ENCODE measurements at regions not wholly inside any gene's neighbourhood (a gene's known extent, or its start where the extent isn't known, plus 50 kb on each side); places are given as distances from the start of the nearest gene placed in this dataset.
"Not testable (repeated sequence)": the region's sequence is repeated elsewhere in the genome, so short reads cannot be mapped to it uniquely, and the experiment has no call there.

GRCh38 chr5:162811071-162811470 lies 626.3 kb upstream of the CCNG1 start:
- no peak for DNase-seq

- no peak for DNase-seq
Observed at GRCh38 chr5:162816816-162817215, 620.6 kb upstream of the CCNG1 start.

- DNase-seq, result no peak
Observed at GRCh38 chr5:162817364-162817763, 620.0 kb upstream of the CCNG1 start.

GRCh38 chr5:162821664-162822063 lies 615.7 kb upstream of the CCNG1 start:
- not testable (repeated sequence) for DNase-seq

GRCh38 chr5:162824360-162824759 lies 613.0 kb upstream of the CCNG1 start:
- DNase-seq, result no peak

- DNase-seq, result no peak
Observed at GRCh38 chr5:162837155-162837554, 600.2 kb upstream of the CCNG1 start.

GRCh38 chr5:162842727-162843126 lies 594.7 kb upstream of the CCNG1 start:
- no peak for DNase-seq

GRCh38 chr5:162852134-162852533 lies 585.3 kb upstream of the CCNG1 start:
- DNase-seq, result no peak

GRCh38 chr5:162858770-162859169 lies 578.6 kb upstream of the CCNG1 start:
- DNase-seq, result no peak

- DNase-seq, result no peak
Observed at GRCh38 chr5:162870966-162871365, 566.4 kb upstream of the CCNG1 start.

GRCh38 chr5:162882629-162883028 lies 554.8 kb upstream of the CCNG1 start:
- DNase-seq, result no peak

- DNase-seq, result no peak
Observed at GRCh38 chr5:162886717-162887116, 550.7 kb upstream of the CCNG1 start.

- DNase-seq, result no peak
Observed at GRCh38 chr5:162888268-162888667, 549.1 kb upstream of the CCNG1 start.

- no peak for DNase-seq
Observed at GRCh38 chr5:162911873-162912272, 525.5 kb upstream of the CCNG1 start.

- DNase-seq, result no peak
Observed at GRCh38 chr5:162916368-162916767, 521.0 kb upstream of the CCNG1 start.

GRCh38 chr5:162929104-162929503 lies 508.3 kb upstream of the CCNG1 start:
- DNase-seq, result no peak

- DNase-seq, result no peak
Observed at GRCh38 chr5:162931501-162931900, 505.9 kb upstream of the CCNG1 start.

GRCh38 chr5:162939991-162940390 lies 497.4 kb upstream of the CCNG1 start:
- peak; percentile 24 for DNase-seq

GRCh38 chr5:162948677-162949076 lies 488.7 kb upstream of the CCNG1 start:
- no peak for DNase-seq

- no peak for DNase-seq
Observed at GRCh38 chr5:162956570-162956969, 480.8 kb upstream of the CCNG1 start.

GRCh38 chr5:162964144-162964543 lies 473.3 kb upstream of the CCNG1 start:
- DNase-seq, result not testable (repeated sequence)

GRCh38 chr5:162990063-162990462 lies 447.3 kb upstream of the CCNG1 start:
- no peak for DNase-seq

- DNase-seq, result no peak
Observed at GRCh38 chr5:162990856-162991497, 446.4 kb upstream of the CCNG1 start.

GRCh38 chr5:162995568-162995967 lies 441.8 kb upstream of the CCNG1 start:
- DNase-seq, result no peak

- DNase-seq, result no peak
Observed at GRCh38 chr5:162996053-162996452, 441.3 kb upstream of the CCNG1 start.

GRCh38 chr5:163005949-163006348 lies 431.4 kb upstream of the CCNG1 start:
- no peak for DNase-seq
